ENCODE measurements at regions not wholly inside any gene's neighbourhood (a gene's known extent, or its start where the extent isn't known, plus 50 kb on each side); places are given as distances from the start of the nearest gene placed in this dataset.

DNA sequence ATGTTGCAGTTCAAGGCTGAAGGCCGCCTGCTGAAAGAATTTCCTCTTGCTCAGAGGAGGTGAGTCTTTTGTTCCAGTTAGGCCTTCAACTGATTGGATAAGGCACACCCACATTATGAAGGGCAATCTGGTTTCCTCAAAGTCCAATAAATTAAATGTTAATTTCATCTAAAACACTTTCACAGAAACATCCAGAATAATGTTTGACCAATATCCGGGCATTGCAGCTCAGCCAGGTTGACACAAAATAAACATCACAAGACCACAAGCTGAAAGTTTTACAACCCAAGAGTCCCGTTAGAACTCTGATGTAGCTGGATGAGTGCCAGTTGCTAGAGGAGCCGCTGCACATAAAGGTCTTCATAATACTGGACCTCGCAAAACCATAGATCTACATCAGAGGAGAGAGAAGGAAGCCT is 64.9 kb upstream of the EED start:
- ChIA-PET POLR2A (no interaction called here), CTCF (interaction anchor here (0.9 to 1.2 kb wide), 2 partner anchors 14 to 21 kb away, joined by 3 read pairs; no protein-coding TSS in a partner anchor)
- H3K4me3 ChIP-seq (ENCODE audit: low read depth, low read length), result no peak overlapping the region
- TF ChIP-seq, protein P1, sequence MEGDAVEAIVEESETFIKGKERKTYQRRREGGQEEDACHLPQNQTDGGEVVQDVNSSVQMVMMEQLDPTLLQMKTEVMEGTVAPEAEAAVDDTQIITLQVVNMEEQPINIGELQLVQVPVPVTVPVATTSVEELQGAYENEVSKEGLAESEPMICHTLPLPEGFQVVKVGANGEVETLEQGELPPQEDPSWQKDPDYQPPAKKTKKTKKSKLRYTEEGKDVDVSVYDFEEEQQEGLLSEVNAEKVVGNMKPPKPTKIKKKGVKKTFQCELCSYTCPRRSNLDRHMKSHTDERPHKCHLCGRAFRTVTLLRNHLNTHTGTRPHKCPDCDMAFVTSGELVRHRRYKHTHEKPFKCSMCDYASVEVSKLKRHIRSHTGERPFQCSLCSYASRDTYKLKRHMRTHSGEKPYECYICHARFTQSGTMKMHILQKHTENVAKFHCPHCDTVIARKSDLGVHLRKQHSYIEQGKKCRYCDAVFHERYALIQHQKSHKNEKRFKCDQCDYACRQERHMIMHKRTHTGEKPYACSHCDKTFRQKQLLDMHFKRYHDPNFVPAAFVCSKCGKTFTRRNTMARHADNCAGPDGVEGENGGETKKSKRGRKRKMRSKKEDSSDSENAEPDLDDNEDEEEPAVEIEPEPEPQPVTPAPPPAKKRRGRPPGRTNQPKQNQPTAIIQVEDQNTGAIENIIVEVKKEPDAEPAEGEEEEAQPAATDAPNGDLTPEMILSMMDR (IDR thresholded peaks at IDR 0.05; ENCODE audit: insufficient read depth, low read length, missing control alignments), result no peak
- no peak for DNase-seq (ENCODE audit: low read depth, low spot score)

- CTCF ChIA-PET, result interaction anchor here (1.2 to 2.8 kb wide), 3 partner anchors 16 to 19 kb away, joined by 6 to 11 read pairs (median 7); no protein-coding TSS in a partner anchor
- TF ChIP-seq, protein P1 (IDR thresholded peaks at IDR 0.05; ENCODE audit: insufficient read depth, low read length, missing control alignments), result no peak
- POLR2A ChIA-PET, result no interaction called here
- no peak for DNase-seq (ENCODE audit: low read depth, low spot score)
- H3K4me3 ChIP-seq (ENCODE audit: low read depth, low read length), result no peak overlapping the region
Measured at GRCh38 chr11:86177302-86177701, 67.3 kb upstream of the EED start.

DNA sequence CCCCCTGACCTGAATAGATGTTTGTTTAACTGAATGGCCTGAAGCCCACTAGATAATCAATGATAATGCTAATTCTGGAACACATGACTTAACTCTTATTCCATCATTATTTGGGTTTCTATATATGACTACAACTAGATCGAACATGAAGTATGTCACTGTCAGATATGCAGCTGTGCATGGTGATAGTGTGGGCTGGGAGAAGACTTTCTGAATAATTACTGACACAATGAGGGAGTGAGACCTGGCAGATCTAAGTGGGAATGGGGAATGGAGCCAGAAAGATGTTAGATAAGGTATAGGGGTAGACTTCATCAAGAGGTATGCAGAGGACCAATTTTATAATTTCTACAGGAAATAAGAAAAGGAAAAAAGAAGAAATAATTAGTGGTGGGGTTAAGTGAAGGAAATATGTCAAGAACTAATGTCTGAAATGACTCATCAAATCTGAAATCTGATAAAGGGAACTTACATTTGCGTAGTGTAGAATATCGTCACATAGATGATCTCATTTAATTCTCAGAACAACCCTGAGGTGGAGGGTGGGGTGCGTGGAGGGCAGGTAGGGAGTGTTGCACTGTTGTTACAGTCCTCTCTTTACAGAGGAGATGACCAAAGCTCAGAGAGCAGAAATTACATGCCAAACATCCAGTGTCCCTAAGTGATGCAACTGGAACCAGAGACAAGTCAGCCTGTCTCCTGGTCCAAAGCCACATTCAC is 68.2 kb upstream of the EED start:
- no peak overlapping the region for H3K4me3 ChIP-seq (ENCODE audit: low read depth, low read length)
- CTCF ChIA-PET, result interaction anchor here (0.9 to 2.9 kb wide), 4 partner anchors 9 to 20 kb away, joined by 3 to 11 read pairs (median 7); no protein-coding TSS in a partner anchor
- POLR2A ChIA-PET, result no interaction called here
- no peak for DNase-seq (ENCODE audit: low read depth, low spot score)
- TF ChIP-seq, protein P1 (IDR thresholded peaks at IDR 0.05; ENCODE audit: insufficient read depth, low read length, missing control alignments), result no peak

GRCh38 chr11:86175626-86176025 is 68.9 kb upstream of the EED start:
- TF ChIP-seq, protein P1 (IDR thresholded peaks at IDR 0.05; ENCODE audit: insufficient read depth, low read length, missing control alignments), result no peak
- no peak for DNase-seq (ENCODE audit: low read depth, low spot score)
- H3K4me3 ChIP-seq (ENCODE audit: low read depth, low read length), result no peak overlapping the region
- ChIA-PET CTCF (interaction anchor here (2.5 to 2.9 kb wide), 3 partner anchors 15 to 21 kb away, joined by 8 to 17 read pairs (median 11); no protein-coding TSS in a partner anchor), POLR2A (no interaction called here)

- no peak overlapping the region for H3K4me3 ChIP-seq (ENCODE audit: low read depth, low read length)
- CTCF ChIA-PET, result interaction anchor here (2.5 to 2.9 kb wide), 3 partner anchors 15 to 22 kb away, joined by 8 to 17 read pairs (median 11); no protein-coding TSS in a partner anchor
- DNase-seq (ENCODE audit: low read depth, low spot score), result no peak
- POLR2A ChIA-PET, result interaction anchor here (1.9 kb wide), 1 partner anchor 106 kb away, joined by 37 read pairs; the partner anchor contains the start of gene PICALM
- TF ChIP-seq, protein P1 (IDR thresholded peaks at IDR 0.05; ENCODE audit: insufficient read depth, low read length, missing control alignments), result no peak
Measured at GRCh38 chr11:86175191-86175590, 69.4 kb upstream of the EED start.

Data from AG04449 (cell line).